Epithelial cell of esophagus (primary cell): ENCODE measurements at regions not wholly inside any gene's neighbourhood (a gene's known extent, or its start where the extent isn't known, plus 50 kb on each side); places are given as distances from the start of the nearest gene placed in this dataset.

Source experiments
- DNase-seq: peaks from one replicate; pipeline ENCODE4 v3.0.0; 2010; ENCODE audit warnings: low read depth
- H3K4me3 ChIP-seq: 2 replicates; pipeline ENCODE4 v1.5.1; 2011; ENCODE audit warnings: mild to moderate bottlenecking, low read length, control low read depth
- CTCF ChIP-seq: IDR thresholded peaks from 2 replicates; pipeline ENCODE4 v1.5.1; 2011; ENCODE audit warnings: low read depth, mild to moderate bottlenecking, low read length, control low read depth, inconsistent platforms; ENCODE audit not compliant: insufficient read depth; ENCODE audit errors: missing control alignments

DNA sequence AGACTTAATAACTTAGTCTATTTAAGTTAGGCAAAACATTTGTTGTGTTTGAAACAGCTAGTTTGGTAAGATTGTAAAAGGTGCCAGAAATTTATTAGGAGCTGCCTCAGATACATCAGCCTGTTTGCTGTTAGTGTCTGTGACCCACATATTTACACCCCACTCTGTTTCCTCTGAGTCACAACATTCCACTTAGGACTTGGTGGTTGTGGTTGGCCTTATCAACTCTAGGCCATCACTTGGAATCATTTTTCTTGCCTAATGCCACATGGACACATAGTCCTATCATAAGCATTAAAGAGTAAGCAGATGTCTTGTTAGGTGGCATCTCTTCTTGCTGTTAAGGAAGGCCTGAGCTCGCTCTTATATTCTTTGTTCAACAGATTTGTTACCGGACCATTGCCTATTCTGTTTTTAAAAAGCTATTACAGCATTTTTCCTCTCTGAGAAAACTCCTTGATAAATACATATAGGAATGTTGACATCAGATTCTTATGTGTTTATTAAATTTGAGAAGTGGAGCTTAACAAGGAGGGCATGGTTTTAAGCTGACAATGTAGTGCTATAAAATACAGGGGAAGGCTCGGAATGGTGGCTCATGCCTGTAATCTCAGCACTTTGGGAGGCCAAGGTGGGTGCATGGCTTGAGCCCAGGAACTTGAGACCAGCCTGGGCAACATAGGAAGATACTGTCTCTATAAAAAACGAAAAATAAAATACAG, 51.2 kb upstream of the PGRMC2 start:
- peak; percentile 52 for DNase-seq
- H3K4me3 ChIP-seq: no peak overlapping the region
- TF ChIP-seq CTCF: no peak

DNA sequence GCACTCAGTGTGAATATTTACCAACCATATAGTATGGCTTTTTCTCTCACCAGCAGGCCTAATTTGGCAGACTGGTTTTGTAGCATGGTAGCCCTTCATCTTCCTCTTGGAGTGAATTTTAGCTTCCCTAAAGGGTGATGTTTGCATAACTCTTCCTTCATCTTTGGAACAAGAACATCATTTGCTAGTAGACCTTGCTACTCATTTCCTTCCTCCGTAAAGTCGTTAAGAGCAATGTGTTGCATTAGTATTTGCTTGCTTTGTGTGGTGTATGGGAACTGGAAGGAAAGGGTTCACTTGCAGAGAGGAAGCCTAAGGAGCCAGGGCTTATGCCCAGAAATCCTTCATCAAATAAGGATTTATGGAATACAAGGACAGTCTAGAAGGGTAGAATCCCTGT, 50.2 kb upstream of the PGRMC2 start:
- no peak for TF ChIP-seq CTCF
- DNase-seq: no peak
- H3K4me3 ChIP-seq: no peak overlapping the region
